Fibroblast of villous mesenchyme (primary cell): ENCODE measurements at regions not wholly inside any gene's neighbourhood (a gene's known extent, or its start where the extent isn't known, plus 50 kb on each side); places are given as distances from the start of the nearest gene placed in this dataset.

Experiments
- DNase-seq: peaks from one replicate; pipeline ENCODE4 v3.0.0-alpha.2; 2010; ENCODE audit warnings: low read depth
- H3K4me3 ChIP-seq: 2 replicates; pipeline ENCODE4 v1.5.1; 2011; ENCODE audit warnings: low read depth, mild to moderate bottlenecking, low read length
- TF ChIP-seq, protein P1 (sequence below): IDR thresholded peaks from 2 replicates; pipeline ENCODE4 v1.5.1; 2012; ENCODE audit warnings: low read depth, mild to moderate bottlenecking, low read length; ENCODE audit not compliant: insufficient read depth

DNA sequence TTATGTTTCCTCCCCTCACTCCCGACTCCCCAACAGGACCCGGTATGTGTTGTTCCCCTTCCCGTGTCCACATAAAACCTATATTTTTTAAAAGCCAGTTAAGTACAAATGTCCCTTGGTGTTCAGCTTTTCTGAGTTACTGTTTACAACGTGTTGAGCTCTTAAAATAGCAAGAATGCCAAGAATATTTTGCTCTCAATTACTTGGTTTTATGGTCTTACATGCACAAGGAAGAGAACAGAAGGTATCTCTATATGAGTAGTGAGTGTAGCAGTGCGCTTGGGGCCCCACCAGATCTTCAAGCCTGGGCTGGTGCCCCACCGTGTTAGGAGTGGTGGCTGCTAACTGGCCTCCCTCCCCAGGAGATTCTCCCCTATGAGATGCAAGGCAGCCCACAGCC, 75.3 kb downstream of the RIN2 start:
- peak; percentile 48 for DNase-seq
- no peak overlapping the region for H3K4me3 ChIP-seq
- TF ChIP-seq, protein P1, sequence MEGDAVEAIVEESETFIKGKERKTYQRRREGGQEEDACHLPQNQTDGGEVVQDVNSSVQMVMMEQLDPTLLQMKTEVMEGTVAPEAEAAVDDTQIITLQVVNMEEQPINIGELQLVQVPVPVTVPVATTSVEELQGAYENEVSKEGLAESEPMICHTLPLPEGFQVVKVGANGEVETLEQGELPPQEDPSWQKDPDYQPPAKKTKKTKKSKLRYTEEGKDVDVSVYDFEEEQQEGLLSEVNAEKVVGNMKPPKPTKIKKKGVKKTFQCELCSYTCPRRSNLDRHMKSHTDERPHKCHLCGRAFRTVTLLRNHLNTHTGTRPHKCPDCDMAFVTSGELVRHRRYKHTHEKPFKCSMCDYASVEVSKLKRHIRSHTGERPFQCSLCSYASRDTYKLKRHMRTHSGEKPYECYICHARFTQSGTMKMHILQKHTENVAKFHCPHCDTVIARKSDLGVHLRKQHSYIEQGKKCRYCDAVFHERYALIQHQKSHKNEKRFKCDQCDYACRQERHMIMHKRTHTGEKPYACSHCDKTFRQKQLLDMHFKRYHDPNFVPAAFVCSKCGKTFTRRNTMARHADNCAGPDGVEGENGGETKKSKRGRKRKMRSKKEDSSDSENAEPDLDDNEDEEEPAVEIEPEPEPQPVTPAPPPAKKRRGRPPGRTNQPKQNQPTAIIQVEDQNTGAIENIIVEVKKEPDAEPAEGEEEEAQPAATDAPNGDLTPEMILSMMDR = no peak

DNA sequence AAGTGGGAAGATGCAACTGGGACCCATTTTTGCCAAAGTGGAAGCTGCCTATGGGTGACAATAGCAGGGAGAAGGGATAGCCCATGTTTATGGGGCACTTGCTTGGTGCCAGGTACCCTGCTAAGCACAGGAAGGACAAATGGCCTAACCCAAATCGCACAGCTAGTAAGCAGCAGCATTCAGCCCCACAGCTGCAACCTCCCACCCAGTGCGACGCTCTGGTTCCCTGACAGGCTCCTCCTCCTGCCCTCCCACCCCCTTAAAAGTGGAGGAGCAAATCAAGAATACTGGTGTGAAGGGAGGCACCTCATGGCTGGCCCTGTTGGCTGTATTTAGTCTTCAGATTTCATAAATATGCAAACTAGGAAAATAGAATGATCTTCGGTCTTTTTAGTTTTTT, 76.2 kb downstream of the RIN2 start:
- no peak overlapping the region for H3K4me3 ChIP-seq
- DNase-seq = no peak
- TF ChIP-seq, protein P1 = no peak

DNA sequence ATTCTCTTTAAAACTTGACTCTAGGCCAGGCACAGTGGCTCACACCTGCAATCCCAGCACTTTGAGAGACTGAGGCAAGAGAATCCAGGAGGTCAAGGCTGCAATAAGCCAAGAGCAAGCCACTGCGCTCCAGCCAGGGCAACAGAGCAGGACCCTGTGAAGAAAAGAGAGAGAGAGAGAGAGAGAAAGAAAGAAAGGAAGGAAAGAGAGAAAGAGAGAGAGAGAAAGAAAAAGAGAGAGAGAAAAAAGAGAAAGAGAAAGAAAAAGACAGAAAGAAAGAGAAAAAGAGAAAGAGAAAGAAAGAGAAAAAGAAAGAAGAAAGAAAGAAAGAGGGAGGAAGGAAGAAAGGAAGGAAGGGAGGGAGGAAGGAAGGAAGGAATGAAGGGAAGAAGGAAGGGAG, 76.7 kb downstream of the RIN2 start:
- no peak overlapping the region for H3K4me3 ChIP-seq
- TF ChIP-seq, protein P1 = no peak
- no peak for DNase-seq

DNA sequence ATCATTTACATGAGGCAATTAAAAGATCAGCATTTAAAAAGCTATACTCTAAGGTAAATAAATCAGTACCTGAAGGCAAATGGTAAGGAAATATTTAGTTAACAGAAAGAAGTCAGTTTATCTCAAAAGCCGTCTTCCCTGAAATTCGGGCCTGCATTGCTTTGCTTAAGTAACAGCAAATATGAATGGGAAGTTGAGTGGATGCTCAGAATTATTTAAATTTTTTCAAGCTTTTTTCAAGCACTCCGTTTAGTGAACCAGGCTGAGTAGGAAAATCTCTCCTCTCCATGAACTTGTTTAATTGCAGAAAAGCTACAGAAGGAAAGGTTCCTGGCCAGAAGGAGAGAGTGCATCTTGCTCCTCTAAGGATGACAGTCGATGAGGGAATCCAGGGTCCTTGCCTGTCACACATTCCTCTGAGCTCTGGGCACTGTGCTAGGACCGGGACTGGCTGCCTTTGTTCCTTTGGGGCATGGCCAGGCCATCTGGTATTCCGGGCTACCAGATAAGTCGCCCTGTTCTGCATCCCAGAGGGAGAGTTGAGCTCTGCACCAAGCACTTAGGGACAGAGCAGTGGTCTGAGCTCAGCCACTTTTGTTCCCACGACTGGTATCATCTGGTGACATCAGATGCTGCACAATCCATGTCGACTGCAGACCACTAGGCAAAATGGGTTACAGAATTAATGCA, 77.6 kb downstream of the RIN2 start:
- no peak for DNase-seq
- TF ChIP-seq, protein P1 = no peak

DNA sequence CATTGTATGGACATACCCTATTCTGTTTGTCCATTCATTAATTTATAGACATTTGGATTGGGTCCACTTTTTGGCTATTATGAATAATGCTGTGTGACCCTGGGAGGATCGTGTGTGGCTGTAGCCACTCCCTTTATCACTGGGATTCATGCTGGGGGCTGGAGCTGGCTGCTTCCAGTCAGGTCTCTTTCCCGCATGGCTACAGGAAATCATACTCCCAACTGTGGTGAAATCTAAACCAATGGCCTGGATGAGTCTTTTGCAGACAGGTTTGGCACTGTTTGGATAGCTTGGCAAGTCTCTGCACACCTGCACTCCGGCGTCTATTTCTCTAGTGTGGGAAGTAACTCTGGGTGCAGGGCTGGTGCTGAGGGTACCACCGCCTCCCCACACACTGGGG, 80.4 kb downstream of the RIN2 start:
- TF ChIP-seq, protein P1 = no peak
- no peak for DNase-seq
- no peak overlapping the region for H3K4me3 ChIP-seq

More for the DNA sequence above, 77.6 kb downstream of the RIN2 start:
- H3K4me3 ChIP-seq = no peak overlapping the region

DNA sequence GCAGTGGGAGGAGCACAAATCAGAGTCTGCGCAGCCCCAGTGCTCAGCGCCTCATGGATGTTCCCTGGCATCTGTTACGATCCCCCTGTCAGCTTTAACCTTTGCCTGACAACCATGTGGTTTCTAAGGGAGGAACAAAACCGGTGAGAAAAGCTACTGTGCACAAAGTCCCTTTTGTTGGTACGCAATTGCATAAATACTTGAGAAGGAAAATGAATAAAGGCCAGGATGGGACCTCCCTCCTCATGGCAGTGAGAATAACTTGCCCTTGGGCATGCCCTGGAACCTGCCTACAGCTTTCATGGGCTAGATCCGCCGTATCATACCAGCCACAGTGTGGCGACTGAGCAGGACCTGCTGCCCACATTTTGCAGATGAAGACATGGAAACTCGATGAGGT, 81.0 kb downstream of the RIN2 start:
- H3K4me3 ChIP-seq = no peak overlapping the region
- TF ChIP-seq, protein P1 = no peak
- no peak for DNase-seq
